ENCODE measurements at regions not wholly inside any gene's neighbourhood (a gene's known extent, or its start where the extent isn't known, plus 50 kb on each side); places are given as distances from the start of the nearest gene placed in this dataset.

DNA sequence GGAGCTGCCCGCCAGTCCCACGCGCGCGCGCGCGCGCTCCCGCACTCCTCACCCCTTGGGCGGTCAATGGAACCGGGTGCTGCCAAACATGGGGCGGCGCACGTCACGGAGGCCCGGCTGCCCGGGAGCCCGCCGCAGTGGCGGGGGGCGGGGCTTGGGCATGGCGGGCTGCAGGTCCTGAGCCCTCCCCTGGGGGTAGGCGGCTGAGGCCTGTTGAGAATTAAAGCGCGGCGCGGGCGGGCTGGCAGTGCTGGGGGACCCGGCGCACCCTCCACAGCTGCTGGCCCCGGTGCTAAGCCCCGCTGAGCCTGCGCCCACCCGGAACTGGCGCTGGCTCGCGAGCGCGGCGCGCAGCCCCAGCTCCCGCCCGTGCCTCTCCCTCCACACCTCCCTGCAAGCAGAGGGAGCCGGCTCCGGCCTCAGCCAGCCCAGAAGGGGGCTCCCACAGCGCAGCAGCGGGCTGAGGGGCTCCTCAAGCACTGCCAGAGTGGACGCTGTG lies 634.2 kb downstream of the ANKRD7 start:
- Histone ChIP-seq H3K9ac (ENCODE audit: insufficient read depth in 1 of 2, low read length in 2 of 2) (no peak overlapping the region), H3K36me3 (ENCODE audit: control insufficient read depth in 4 of 4, insufficient read depth in 4 of 4, low read length in 4 of 4) (no peaks in the 10 kb centered on the region), H3K27me3 (ENCODE audit: control insufficient read depth in 3 of 3, insufficient read depth in 3 of 3, low read length in 2 of 3) (no peaks in the 10 kb centered on the region), H3K4me3 (no peak overlapping the region), H3K27ac (ENCODE audit: low read depth in 1 of 2, low read length in 1 of 2) (no peak overlapping the region), H3K9me3 (ENCODE audit: control insufficient read depth in 4 of 4, insufficient read depth in 3 of 4, low read length in 3 of 4) (no peaks in the 10 kb centered on the region), H3K4me1 (ENCODE audit: control insufficient read depth in 5 of 5, insufficient read depth in 5 of 5, low read length in 5 of 5) (peaks cover 0 to 20% (median under 1%) of the 10 kb centered on the region in 5 donors)
- DNase-seq: peak in 1 of 3 donors; percentile 22
- no peak for ATAC-seq (ENCODE audit: insufficient read depth, low FRiP score)
- TF ChIP-seq, protein P1, sequence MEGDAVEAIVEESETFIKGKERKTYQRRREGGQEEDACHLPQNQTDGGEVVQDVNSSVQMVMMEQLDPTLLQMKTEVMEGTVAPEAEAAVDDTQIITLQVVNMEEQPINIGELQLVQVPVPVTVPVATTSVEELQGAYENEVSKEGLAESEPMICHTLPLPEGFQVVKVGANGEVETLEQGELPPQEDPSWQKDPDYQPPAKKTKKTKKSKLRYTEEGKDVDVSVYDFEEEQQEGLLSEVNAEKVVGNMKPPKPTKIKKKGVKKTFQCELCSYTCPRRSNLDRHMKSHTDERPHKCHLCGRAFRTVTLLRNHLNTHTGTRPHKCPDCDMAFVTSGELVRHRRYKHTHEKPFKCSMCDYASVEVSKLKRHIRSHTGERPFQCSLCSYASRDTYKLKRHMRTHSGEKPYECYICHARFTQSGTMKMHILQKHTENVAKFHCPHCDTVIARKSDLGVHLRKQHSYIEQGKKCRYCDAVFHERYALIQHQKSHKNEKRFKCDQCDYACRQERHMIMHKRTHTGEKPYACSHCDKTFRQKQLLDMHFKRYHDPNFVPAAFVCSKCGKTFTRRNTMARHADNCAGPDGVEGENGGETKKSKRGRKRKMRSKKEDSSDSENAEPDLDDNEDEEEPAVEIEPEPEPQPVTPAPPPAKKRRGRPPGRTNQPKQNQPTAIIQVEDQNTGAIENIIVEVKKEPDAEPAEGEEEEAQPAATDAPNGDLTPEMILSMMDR (IDR thresholded peaks at IDR 0.05; ENCODE audit: control extremely low read depth, extremely low read depth): no peak
- 88 to 95% methylated on average over 27 to 49 of the region's 49 CpGs for WGBS, 2 donors

DNA sequence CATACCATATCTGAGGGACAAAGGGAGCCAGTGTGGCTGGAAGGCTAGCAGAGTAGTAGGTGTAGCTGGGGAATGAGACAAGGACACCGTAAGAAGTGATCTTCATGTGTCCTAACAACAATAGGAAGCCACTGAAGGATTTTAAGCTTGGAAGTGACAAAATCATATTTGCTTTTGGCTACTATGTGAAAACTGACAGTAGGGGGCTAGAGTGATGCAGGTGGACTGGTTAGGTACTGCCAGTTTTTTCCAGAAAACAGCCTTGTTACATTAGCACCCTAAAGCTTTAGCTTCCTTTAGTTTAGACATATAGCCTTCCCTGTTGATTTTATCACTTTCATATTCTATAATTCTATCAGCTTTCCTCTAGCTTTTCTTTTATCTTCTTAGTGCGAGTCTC lies 637.1 kb downstream of the ANKRD7 start:
- ATAC-seq (ENCODE audit: insufficient read depth, low FRiP score) (no peak), DNase-seq (no peak)
- Histone ChIP-seq H3K4me1 (ENCODE audit: control insufficient read depth in 5 of 5, insufficient read depth in 5 of 5, low read length in 5 of 5) (peaks cover 0 to 15% (median 0%) of the 10 kb centered on the region in 5 donors), H3K27me3 (ENCODE audit: control insufficient read depth in 3 of 3, insufficient read depth in 3 of 3, low read length in 2 of 3) (no peaks in the 10 kb centered on the region), H3K4me3 (no peak overlapping the region), H3K27ac (ENCODE audit: low read depth in 1 of 2, low read length in 1 of 2) (no peak overlapping the region), H3K36me3 (ENCODE audit: control insufficient read depth in 4 of 4, insufficient read depth in 4 of 4, low read length in 4 of 4) (no peaks in the 10 kb centered on the region), H3K9me3 (ENCODE audit: control insufficient read depth in 4 of 4, insufficient read depth in 3 of 4, low read length in 3 of 4) (no peaks in the 10 kb centered on the region), H3K9ac (ENCODE audit: insufficient read depth in 1 of 2, low read length in 2 of 2) (no peak overlapping the region)
- 78 to 93% methylated on average over 2 of the region's 2 CpGs for WGBS, 2 donors
- TF ChIP-seq, protein P1 (IDR thresholded peaks at IDR 0.05; ENCODE audit: control extremely low read depth, extremely low read depth): no peak

DNA sequence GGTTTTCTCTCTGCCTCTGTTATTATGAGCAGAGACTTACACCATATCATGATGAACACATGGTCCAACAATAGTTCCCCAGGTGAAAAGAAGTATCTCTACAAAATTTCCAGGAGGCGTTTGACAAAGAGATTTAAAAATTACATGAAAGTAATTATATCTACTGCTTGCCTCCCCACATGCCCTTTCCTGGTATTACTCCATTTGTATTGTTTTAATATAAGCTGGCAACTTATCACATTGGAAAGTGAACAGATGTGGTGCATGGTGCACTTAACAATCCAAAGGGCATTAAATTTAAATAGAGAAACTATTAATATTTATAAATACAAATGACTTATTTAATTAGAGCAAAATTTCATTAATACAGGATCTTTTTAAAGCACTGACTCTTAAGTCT lies 638.2 kb downstream of the ANKRD7 start:
- no peaks in the 10 kb centered on the region for H3K36me3 ChIP-seq (ENCODE audit: control insufficient read depth in 4 of 4, insufficient read depth in 4 of 4, low read length in 4 of 4)
- H3K9ac ChIP-seq (ENCODE audit: insufficient read depth in 1 of 2, low read length in 2 of 2): no peak overlapping the region
- H3K27me3 ChIP-seq (ENCODE audit: control insufficient read depth in 3 of 3, insufficient read depth in 3 of 3, low read length in 2 of 3): no peaks in the 10 kb centered on the region
- no peak for DNase-seq
- TF ChIP-seq, protein P1 (IDR thresholded peaks at IDR 0.05; ENCODE audit: control extremely low read depth, extremely low read depth): no peak
- H3K4me1 ChIP-seq (ENCODE audit: control insufficient read depth in 5 of 5, insufficient read depth in 5 of 5, low read length in 5 of 5): peaks cover 0 to 15% (median 0%) of the 10 kb centered on the region in 5 donors
- ATAC-seq (ENCODE audit: insufficient read depth, low FRiP score): no peak
- no peak overlapping the region for H3K4me3 ChIP-seq
- WGBS, 2 donors: 74 to 83% methylated on average over 1 of the region's 1 CpG
- H3K27ac ChIP-seq (ENCODE audit: low read depth in 1 of 2, low read length in 1 of 2): no peak overlapping the region
- no peaks in the 10 kb centered on the region for H3K9me3 ChIP-seq (ENCODE audit: control insufficient read depth in 4 of 4, insufficient read depth in 3 of 4, low read length in 3 of 4)

DNA sequence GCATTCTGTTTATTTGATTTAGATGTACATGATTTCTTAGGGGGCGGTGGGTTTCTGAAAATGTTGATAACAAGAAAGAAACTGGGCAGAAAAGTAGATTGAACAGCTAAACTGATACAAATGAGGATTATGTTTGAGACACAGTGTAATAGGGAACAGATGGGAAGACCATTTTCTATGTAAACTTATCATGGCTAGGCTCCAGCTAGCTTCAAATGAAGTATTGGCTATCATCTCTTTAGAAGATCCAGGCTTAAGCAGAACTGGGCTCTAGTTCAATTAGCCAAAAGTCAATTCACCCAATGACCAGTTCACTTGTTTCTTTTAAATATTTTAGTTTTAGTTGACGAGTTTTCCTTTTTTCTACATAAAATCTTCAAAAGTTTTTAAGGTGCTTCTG lies 639.5 kb downstream of the ANKRD7 start:
- 73 to 81% methylated on average over 2 of the region's 2 CpGs for WGBS, 2 donors

More for the DNA sequence above, 639.5 kb downstream of the ANKRD7 start:
- Histone ChIP-seq H3K27ac (ENCODE audit: low read depth in 1 of 2, low read length in 1 of 2) (no peak overlapping the region), H3K9ac (ENCODE audit: insufficient read depth in 1 of 2, low read length in 2 of 2) (peak overlapping the region in 1 of 2 donors; percentile 13), H3K4me1 (ENCODE audit: control insufficient read depth in 5 of 5, insufficient read depth in 5 of 5, low read length in 5 of 5) (peaks cover 0 to 16% (median 0%) of the 10 kb centered on the region in 5 donors), H3K9me3 (ENCODE audit: control insufficient read depth in 4 of 4, insufficient read depth in 3 of 4, low read length in 3 of 4) (no peaks in the 10 kb centered on the region), H3K4me3 (no peak overlapping the region), H3K36me3 (ENCODE audit: control insufficient read depth in 4 of 4, insufficient read depth in 4 of 4, low read length in 4 of 4) (no peaks in the 10 kb centered on the region), H3K27me3 (ENCODE audit: control insufficient read depth in 3 of 3, insufficient read depth in 3 of 3, low read length in 2 of 3) (no peaks in the 10 kb centered on the region)
- ATAC-seq (ENCODE audit: insufficient read depth, low FRiP score): no peak
- peak in 2 of 3 donors; percentile 69 to 87 for DNase-seq
- TF ChIP-seq, protein P1 (IDR thresholded peaks at IDR 0.05; ENCODE audit: control extremely low read depth, extremely low read depth): no peak
